Transverse colon (tissue), 4 donors: ENCODE measurements at regions not wholly inside any gene's neighbourhood (a gene's known extent, or its start where the extent isn't known, plus 50 kb on each side); places are given as distances from the start of the nearest gene placed in this dataset.

Source experiments
- DNase-seq: peaks from one replicate; pipeline ENCODE4 v3.0.0-alpha.2; 2019
- H3K27ac ChIP-seq, 4 donors: fragments of 200-600 bp; sonication (generic); 2 replicates each; pipeline ENCODE4 v1.5.1; 2016 to 2018; ENCODE audit warnings: inconsistent platforms in 4 of 4
- H3K27me3 ChIP-seq: fragments of 200-600 bp; sonication (generic); 2 replicates; pipeline ENCODE4 v1.5.1; 2017; ENCODE audit warnings: inconsistent platforms
- H3K36me3 ChIP-seq, 4 donors: fragments of 200-600 bp; sonication (generic); 2 replicates each; pipeline ENCODE4 v1.5.1; 2017 to 2019; ENCODE audit warnings: inconsistent platforms in 4 of 4
- H3K4me1 ChIP-seq, 4 donors: fragments of 200-600 bp; sonication (generic); 2 replicates each; pipeline ENCODE4 v1.5.1; 2017 to 2020; ENCODE audit warnings: inconsistent platforms in 4 of 4
- H3K4me3 ChIP-seq, 4 donors: fragments of 200-600 bp; sonication (generic); 1 replicate in 1 of 4; 2 replicates in 3 of 4; pipeline versions ENCODE4 v1.5.1 to v1.6.1; 2017 to 2019; ENCODE audit warnings: inconsistent platforms in 4 of 4
- H3K9me3 ChIP-seq, 2 donors: fragments of 200-600 bp; sonication (generic); 2 replicates each; pipeline ENCODE4 v1.5.1; 2017 to 2019; ENCODE audit warnings: inconsistent platforms in 2 of 2
- EP300 ChIP-seq: sonication (generic); formaldehyde crosslinking; IDR thresholded peaks from one replicate; pipeline ENCODE4 v1.6.1; 2017; ENCODE audit warnings: antibody characterized with exemption, low read depth
- POLR2A ChIP-seq: fragments of 450-650 bp; IDR thresholded peaks from one replicate; pipeline ENCODE4 v1.6.1; 2016; ENCODE audit warnings: antibody characterized with exemption, mild to moderate bottlenecking, moderate library complexity
- POLR2AphosphoS5 ChIP-seq, 3 donors: sonication (generic); formaldehyde crosslinking; IDR thresholded peaks; one replicate each; pipeline ENCODE4 v1.6.1; 2016; ENCODE audit warnings: antibody characterized with exemption in 3 of 3
- WGBS, 2 donors: methylation state at CpG; one replicate each; pipeline ENCODE4 v1.1.5; 2018; ENCODE audit warnings: low coverage in 1 of 2; 5-methylcytosine and 5-hydroxymethylcytosine counted together
- in situ Hi-C, 4 donors: fragments of 200-750 bp; cut with MboI; loops; one replicate each; pipeline versions ENCODE4 v1.15.0 to v1.15.1; 2017; ENCODE audit warnings: low sequenced_read_pairs in 3 of 4, low pct_ligation_motif_present in 1 of 4, low pct_unique_long_range_greater_than_20kb in 1 of 4
- intact Hi-C: fragments of 100-400 bp; cut with DNase I; formaldehyde crosslinking; loops from one replicate; pipeline ENCODE4 v1.15.1; 2023; ENCODE audit warnings: low total_unique reads
- TF ChIP-seq, protein P1 (sequence below), 5 experiments: fragments of 200-600 bp in 3 of 5; fragments of 450-650 bp in 2 of 5; sonication (generic) in 3 of 5; IDR thresholded peaks; 1 replicate in 2 of 5; 2 replicates in 3 of 5; pipeline ENCODE4 v1.5.1; 2016 to 2017; ENCODE audit warnings: antibody characterized with exemption in 5 of 5, inconsistent platforms in 3 of 5, mild to moderate bottlenecking in 2 of 5, moderate library complexity in 1 of 5

DNA sequence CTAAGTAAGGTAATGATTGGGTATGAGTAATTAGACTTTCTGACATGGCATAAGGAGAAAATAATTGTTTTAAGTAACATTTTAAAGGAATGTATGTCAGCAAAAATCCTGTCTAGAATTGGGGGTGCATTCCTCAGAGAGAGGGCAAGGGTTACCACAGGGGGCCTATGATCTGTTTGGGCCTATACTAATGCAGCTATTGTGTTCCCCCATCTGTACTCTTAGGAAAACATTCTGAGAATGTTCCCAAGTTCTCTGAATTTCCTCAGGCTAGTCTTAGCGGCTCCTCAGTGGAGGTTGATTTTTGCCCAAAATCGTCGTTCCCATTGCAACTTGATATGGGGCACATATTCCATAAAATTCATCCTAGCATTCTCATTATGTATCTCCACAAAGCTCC, 1216.4 kb upstream of the GBE1 start:
- Histone ChIP-seq H3K4me1 (no peaks in the 10 kb centered on the region), H3K36me3 (no peaks in the 10 kb centered on the region), H3K9me3 (no peaks in the 10 kb centered on the region), H3K27me3 (no peaks in the 10 kb centered on the region), H3K4me3 (no peak overlapping the region), H3K27ac (no peak overlapping the region)
- no peak for DNase-seq
- TF ChIP-seq EP300 (no peak), POLR2AphosphoS5 (IDR thresholded peaks at IDR 0.05) (no peak), POLR2A (no peak)
- TF ChIP-seq, protein P1, sequence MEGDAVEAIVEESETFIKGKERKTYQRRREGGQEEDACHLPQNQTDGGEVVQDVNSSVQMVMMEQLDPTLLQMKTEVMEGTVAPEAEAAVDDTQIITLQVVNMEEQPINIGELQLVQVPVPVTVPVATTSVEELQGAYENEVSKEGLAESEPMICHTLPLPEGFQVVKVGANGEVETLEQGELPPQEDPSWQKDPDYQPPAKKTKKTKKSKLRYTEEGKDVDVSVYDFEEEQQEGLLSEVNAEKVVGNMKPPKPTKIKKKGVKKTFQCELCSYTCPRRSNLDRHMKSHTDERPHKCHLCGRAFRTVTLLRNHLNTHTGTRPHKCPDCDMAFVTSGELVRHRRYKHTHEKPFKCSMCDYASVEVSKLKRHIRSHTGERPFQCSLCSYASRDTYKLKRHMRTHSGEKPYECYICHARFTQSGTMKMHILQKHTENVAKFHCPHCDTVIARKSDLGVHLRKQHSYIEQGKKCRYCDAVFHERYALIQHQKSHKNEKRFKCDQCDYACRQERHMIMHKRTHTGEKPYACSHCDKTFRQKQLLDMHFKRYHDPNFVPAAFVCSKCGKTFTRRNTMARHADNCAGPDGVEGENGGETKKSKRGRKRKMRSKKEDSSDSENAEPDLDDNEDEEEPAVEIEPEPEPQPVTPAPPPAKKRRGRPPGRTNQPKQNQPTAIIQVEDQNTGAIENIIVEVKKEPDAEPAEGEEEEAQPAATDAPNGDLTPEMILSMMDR (IDR thresholded peaks at IDR 0.05), result no peak
- intact Hi-C loops, result no loop called here
- in situ Hi-C loops, result no loop called here
- 92% methylated on average over 3 of the region's 3 CpGs; no CpG with 5 or more reads in 1 of the 2 donors for WGBS, 2 donors

DNA sequence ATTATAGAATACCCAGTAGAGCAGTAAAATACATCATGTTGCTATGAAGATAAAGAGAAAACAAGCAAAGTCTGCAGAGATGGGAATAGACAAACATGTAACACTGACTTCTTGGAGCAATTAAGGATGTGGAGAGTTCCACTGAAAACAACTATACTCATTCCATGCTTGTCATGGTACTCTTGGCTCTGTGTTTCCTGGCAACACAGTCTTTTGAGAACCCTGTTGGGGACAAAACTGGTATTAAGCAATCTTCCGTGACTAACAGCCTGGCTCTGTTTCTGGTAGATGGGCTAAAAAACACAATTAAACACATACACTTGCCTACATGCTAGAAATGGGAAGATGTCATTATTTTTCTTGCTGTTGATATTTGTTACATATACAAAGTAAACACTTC, 1212.3 kb upstream of the GBE1 start:
- WGBS, 2 donors, result 73 to 78% methylated on average over 1 of the region's 1 CpG
- no peaks in the 10 kb centered on the region for H3K36me3 ChIP-seq

DNA sequence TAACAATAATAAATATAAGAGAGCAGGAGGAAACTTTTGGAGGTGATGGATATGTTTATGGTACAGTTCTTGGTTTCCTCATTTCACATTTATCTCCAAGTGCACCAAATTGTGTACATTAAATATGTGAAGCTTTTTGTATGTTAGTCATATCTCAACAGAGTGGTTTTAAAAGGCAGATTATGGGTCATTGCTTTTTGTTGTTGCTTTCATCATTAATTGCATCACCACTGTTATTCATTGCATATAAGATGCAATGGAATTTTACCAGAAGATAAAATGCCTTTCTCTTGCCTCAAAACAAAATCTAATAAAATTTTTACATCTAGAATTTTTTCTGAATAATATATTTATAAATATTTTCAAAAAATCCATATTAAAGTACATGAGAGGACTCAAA, 1198.9 kb upstream of the GBE1 start:
- in situ Hi-C loops, result no loop called here
- TF ChIP-seq, protein P1 (IDR thresholded peaks at IDR 0.05), result no peak
- TF ChIP-seq EP300, result no peak
- TF ChIP-seq POLR2A, result no peak
- TF ChIP-seq POLR2AphosphoS5 (IDR thresholded peaks at IDR 0.05), result no peak
- intact Hi-C loops, result no loop called here

More for the DNA sequence above, 1212.3 kb upstream of the GBE1 start:
- no peaks in the 10 kb centered on the region for H3K9me3 ChIP-seq
- TF ChIP-seq, protein P1 (IDR thresholded peaks at IDR 0.05), result no peak
- TF ChIP-seq POLR2AphosphoS5 (IDR thresholded peaks at IDR 0.05), result no peak
- no peak overlapping the region for H3K27ac ChIP-seq
- no peak overlapping the region for H3K4me3 ChIP-seq
- no peaks in the 10 kb centered on the region for H3K4me1 ChIP-seq
- in situ Hi-C loops (no loop called here), intact Hi-C loops (no loop called here)
- no peaks in the 10 kb centered on the region for H3K27me3 ChIP-seq
- no peak for DNase-seq

DNA sequence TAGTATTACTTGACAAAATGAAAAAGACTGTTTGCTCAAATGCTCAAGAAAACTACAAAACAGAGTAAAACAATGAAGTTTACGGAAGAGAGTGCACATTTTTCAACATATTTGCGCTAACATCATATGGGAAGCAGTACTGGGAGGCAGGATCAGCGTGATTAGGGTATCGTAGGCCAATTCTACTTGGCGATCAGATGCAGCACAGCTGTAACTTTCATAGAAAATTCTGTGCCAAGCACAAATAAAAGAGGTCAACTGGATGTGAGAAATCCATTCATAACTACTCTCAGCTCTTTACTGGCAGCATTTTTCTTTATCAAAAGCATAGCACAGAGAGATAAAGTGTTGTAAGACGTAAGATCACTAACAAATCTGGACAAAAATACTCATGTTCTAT, 1196.3 kb upstream of the GBE1 start:
- H3K36me3 ChIP-seq, result no peaks in the 10 kb centered on the region
- H3K27ac ChIP-seq, result no peak overlapping the region
- peaks cover 0 to 16% of the 10 kb centered on the region in 2 donors for H3K9me3 ChIP-seq
- intact Hi-C loops (no loop called here), in situ Hi-C loops (no loop called here)
- TF ChIP-seq POLR2AphosphoS5 (IDR thresholded peaks at IDR 0.05), result no peak
- no peak for TF ChIP-seq EP300
- TF ChIP-seq POLR2A, result no peak
- TF ChIP-seq, protein P1 (IDR thresholded peaks at IDR 0.05), result no peak
- H3K4me1 ChIP-seq, result no peaks in the 10 kb centered on the region
- no peak for DNase-seq
- no peaks in the 10 kb centered on the region for H3K27me3 ChIP-seq
- no peak overlapping the region for H3K4me3 ChIP-seq
- WGBS, 2 donors, result 46 to 70% methylated on average over 5 to 6 of the region's 6 CpGs

More for the DNA sequence above, 1198.9 kb upstream of the GBE1 start:
- no peak for DNase-seq
- no peaks in the 10 kb centered on the region for H3K4me1 ChIP-seq
- H3K27me3 ChIP-seq, result no peaks in the 10 kb centered on the region
- no peak overlapping the region for H3K27ac ChIP-seq
- no peak overlapping the region for H3K4me3 ChIP-seq
- peaks cover 0 to 8% of the 10 kb centered on the region in 2 donors for H3K9me3 ChIP-seq
- no peaks in the 10 kb centered on the region for H3K36me3 ChIP-seq
